ENCODE measurements at regions not wholly inside any gene's neighbourhood (a gene's known extent, or its start where the extent isn't known, plus 50 kb on each side); places are given as distances from the start of the nearest gene placed in this dataset.
"Not testable (repeated sequence)": the region's sequence is repeated elsewhere in the genome, so short reads cannot be mapped to it uniquely, and the experiment has no call there.

DNA sequence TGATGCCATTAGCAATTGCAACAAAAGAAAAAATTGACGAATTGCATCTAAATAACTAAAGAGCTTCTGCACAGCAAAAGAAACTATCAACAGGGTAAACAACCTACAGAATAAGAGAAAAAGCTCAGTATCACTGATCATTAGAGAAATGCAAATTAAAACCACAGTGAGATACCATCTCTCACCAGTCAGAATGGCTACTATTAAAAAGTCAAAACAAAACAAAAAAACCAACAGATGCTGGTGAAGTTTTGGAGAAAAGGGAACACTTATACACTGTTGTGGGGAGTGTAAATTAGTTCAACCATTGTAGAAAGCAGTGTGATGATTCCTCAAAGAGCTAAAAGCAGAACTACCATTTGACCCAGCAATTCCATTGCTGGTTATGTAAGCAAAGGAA lies 155.1 kb upstream of the GHR start:
- TF ChIP-seq EZH2 (IDR thresholded peaks at IDR 0.05; ENCODE audit: insufficient read depth, poor library complexity, severe bottlenecking); EZH2phosphoT487 (IDR thresholded peaks at IDR 0.05; ENCODE audit: insufficient read depth, low read depth): not testable (repeated sequence)

Measured in GM23248 (cell line).